H1 (cell line): ENCODE measurements at regions not wholly inside any gene's neighbourhood (a gene's known extent, or its start where the extent isn't known, plus 50 kb on each side); places are given as distances from the start of the nearest gene placed in this dataset.
A peak's percentile ranks its signal among the peaks of the same experiment; 100 is the strongest.

Experiments used
- CTCF ChIA-PET: fragments of 300-600 bp; sonication (Branson Sonifier 250); formaldehyde crosslinking; loops from one replicate; lab custom pipeline; 2021; ENCODE audit not compliant: partially characterized antibody; lab: Charles Lee
- POLR2A ChIA-PET: fragments of 300-600 bp; sonication (Branson Sonifier 250); formaldehyde crosslinking; loops from one replicate; lab custom pipeline; 2021; ENCODE audit warnings: inconsistent platforms; ENCODE audit not compliant: partially characterized antibody; lab: Charles Lee
- DNase-seq, 2 experiments: peaks; one replicate each; pipeline versions ENCODE4 v3.0.0 to v3.0.0-alpha.2; 2010 to 2022; ENCODE audit warnings: low spot score in 2 of 2, low read depth in 1 of 2, mixed read lengths in 1 of 2
- FAIRE-seq: peaks from 2 replicates; lab custom pipeline; 2011; peaks lifted over from hg19 to GRCh38; lab: Jason Lieb, UNC
- H2AFZ ChIP-seq: 2 replicates; pipeline ENCODE4 v1.8.1; 2012; ENCODE audit warnings: low read length, inconsistent platforms
- H2AK5ac ChIP-seq: 2 replicates; pipeline ENCODE4 v1.6.1; 2013; ENCODE audit warnings: low read depth, low read length
- H2BK120ac ChIP-seq: replicated peaks from 2 replicates; pipeline ENCODE3; 2013; ENCODE audit warnings: low read depth, low read length, inconsistent platforms
- H2BK12ac ChIP-seq: 2 replicates; pipeline ENCODE4 v1.6.1; 2013; ENCODE audit warnings: low read depth, low read length
- H2BK15ac ChIP-seq: 2 replicates; pipeline ENCODE4 v1.6.1; 2013; ENCODE audit warnings: low read length
- H2BK20ac ChIP-seq: 2 replicates; pipeline ENCODE4 v1.6.1; 2013; ENCODE audit warnings: low read length
- H2BK5ac ChIP-seq: 2 replicates; pipeline ENCODE4 v1.6.1; 2013; ENCODE audit warnings: low read depth, low read length
- H3K14ac ChIP-seq: 2 replicates; pipeline ENCODE4 v1.6.1; 2013; ENCODE audit warnings: inconsistent platforms; ENCODE audit not compliant: insufficient read length
- H3K18ac ChIP-seq: 2 replicates; pipeline ENCODE4 v1.6.1; 2013; ENCODE audit warnings: low read length; ENCODE audit errors: extremely low read depth
- H3K23ac ChIP-seq: 2 replicates; pipeline ENCODE4 v1.6.1; 2013; ENCODE audit warnings: inconsistent platforms; ENCODE audit not compliant: insufficient read length
- H3K23me2 ChIP-seq: 2 replicates; pipeline ENCODE4 v1.6.1; 2013; ENCODE audit warnings: low read depth, low read length
- H3K27ac ChIP-seq: 2 replicates; pipeline ENCODE4 v1.6.1; 2011; ENCODE audit warnings: low read depth, low read length, inconsistent platforms
- H3K27me3 ChIP-seq, 4 experiments: replicated peaks in 1 of 4; 1 replicate in 1 of 4; 2 replicates in 3 of 4; pipeline versions ENCODE4 v1.6.1 to v1.8.1; 2011 to 2013; ENCODE audit warnings: low read length in 3 of 4, mild to moderate bottlenecking in 3 of 4, inconsistent platforms in 2 of 4, mixed read lengths in 2 of 4, moderate library complexity in 1 of 4; ENCODE audit not compliant: control insufficient read depth in 3 of 4, insufficient read depth in 3 of 4; ENCODE audit errors: extremely low read depth in 1 of 4
- H3K36me3 ChIP-seq, 4 experiments: 2 replicates each; pipeline versions ENCODE4 v1.6.1 to v1.8.1; 2011 to 2013; ENCODE audit warnings: mild to moderate bottlenecking in 4 of 4, low read length in 3 of 4, moderate library complexity in 2 of 4, control low read depth in 1 of 4, inconsistent platforms in 1 of 4; ENCODE audit not compliant: insufficient read depth in 4 of 4, control insufficient read depth in 2 of 4
- H3K4ac ChIP-seq: replicated peaks from 2 replicates; pipeline ENCODE3; 2013; ENCODE audit warnings: low read length, low read depth, mixed read lengths, inconsistent platforms; ENCODE audit not compliant: insufficient read length
- H3K4me1 ChIP-seq, 4 experiments: replicated peaks in 1 of 4; 1 replicate in 1 of 4; 2 replicates in 3 of 4; pipeline versions ENCODE4 v1.6.1 to v1.8.1; 2011 to 2013; ENCODE audit warnings: low read length in 3 of 4, inconsistent platforms in 2 of 4, mixed read lengths in 1 of 4; ENCODE audit not compliant: insufficient read depth in 4 of 4, control insufficient read depth in 3 of 4
- H3K4me2 ChIP-seq, 2 experiments: 2 replicates each; pipeline versions ENCODE4 v1.6.1 to v1.8.1; 2011 to 2013; ENCODE audit warnings: low read depth in 2 of 2, low read length in 2 of 2, control low read depth in 1 of 2, inconsistent platforms in 1 of 2, mild to moderate bottlenecking in 1 of 2; ENCODE audit not compliant: insufficient read depth in 1 of 2
- H3K4me3 ChIP-seq, 4 experiments: fragments of 200-600, 300-600 bp in 1 of 4; sonication (generic), shearing (Covaris generic), sonication (Bioruptor Twin) in 1 of 4; 2 replicates each; pipeline versions ENCODE4 v1.5.1 to v1.8.1; 2011 to 2016; ENCODE audit warnings: low read length in 4 of 4, low read depth in 3 of 4, control low read depth in 2 of 4, inconsistent platforms in 2 of 4, mild to moderate bottlenecking in 2 of 4, mixed read lengths in 1 of 4, moderate library complexity in 1 of 4; ENCODE audit not compliant: insufficient read depth in 2 of 4; ENCODE audit errors: extremely low read depth in 1 of 4
- H3K56ac ChIP-seq: replicated peaks from 2 replicates; pipeline ENCODE3; 2013; ENCODE audit warnings: low read depth, mild to moderate bottlenecking, mixed read lengths, low read length, inconsistent platforms; ENCODE audit not compliant: insufficient read length
- H3K79me1 ChIP-seq: 2 replicates; pipeline ENCODE4 v1.6.1; 2013; ENCODE audit warnings: low read depth, low read length, control low read depth
- H3K79me2 ChIP-seq, 2 experiments: 2 replicates each; pipeline versions ENCODE4 v1.6.1 to v1.8.1; 2012 to 2013; ENCODE audit warnings: low read length in 2 of 2, mild to moderate bottlenecking in 2 of 2, inconsistent platforms in 1 of 2; ENCODE audit not compliant: insufficient read depth in 2 of 2, control insufficient read depth in 1 of 2
- H3K9ac ChIP-seq, 4 experiments: replicated peaks in 1 of 4; 1 replicate in 1 of 4; 2 replicates in 3 of 4; pipeline versions ENCODE4 v1.6.1 to v1.8.1; 2011 to 2013; ENCODE audit warnings: low read depth in 3 of 4, low read length in 3 of 4, control low read depth in 2 of 4, mild to moderate bottlenecking in 2 of 4, moderate library complexity in 2 of 4, inconsistent platforms in 1 of 4; ENCODE audit errors: extremely low read depth in 1 of 4
- H3K9me3 ChIP-seq, 2 experiments: 2 replicates each; pipeline versions ENCODE4 v1.6.1 to v1.8.1; 2012 to 2013; ENCODE audit warnings: mild to moderate bottlenecking in 2 of 2, moderate library complexity in 2 of 2, control low read depth in 1 of 2, inconsistent platforms in 1 of 2, low read depth in 1 of 2, low read length in 1 of 2, mixed read lengths in 1 of 2; ENCODE audit not compliant: insufficient read depth in 2 of 2
- H4K20me1 ChIP-seq, 2 experiments: replicated peaks in 1 of 2; 2 replicates each; pipeline versions ENCODE3 to v1.8.1; 2011 to 2013; ENCODE audit warnings: inconsistent platforms in 2 of 2, low read length in 2 of 2, mild to moderate bottlenecking in 1 of 2; ENCODE audit not compliant: insufficient read depth in 2 of 2, control insufficient read depth in 1 of 2
- H4K5ac ChIP-seq: 2 replicates; pipeline ENCODE4 v1.6.1; 2013; ENCODE audit warnings: low read length, low read depth, mixed read lengths, inconsistent platforms; ENCODE audit not compliant: insufficient read length
- H4K8ac ChIP-seq: 2 replicates; pipeline ENCODE4 v1.8.0; 2013; ENCODE audit warnings: mild to moderate bottlenecking, moderate library complexity, low read length, inconsistent platforms; ENCODE audit not compliant: insufficient read depth; ENCODE audit errors: extremely low read depth
- H4K91ac ChIP-seq: replicated peaks from 2 replicates; pipeline ENCODE3; 2013; ENCODE audit warnings: low read length, mixed read lengths, inconsistent platforms; ENCODE audit not compliant: insufficient read length
- SIN3A ChIP-seq, 2 experiments: IDR thresholded peaks in 1 of 2; conservative IDR thresholded peaks in 1 of 2; 2 replicates each; pipeline ENCODE4 v1.6.1; 2011 to 2012; ENCODE audit warnings: low read length in 2 of 2, improper control_type of control experiment in 1 of 2, low read depth in 1 of 2, mild to moderate bottlenecking in 1 of 2
- SUZ12 ChIP-seq: fragments of 200-600 bp; sonication (generic); IDR thresholded peaks from 2 replicates; pipeline ENCODE4 v1.6.1; 2012; ENCODE audit warnings: mild to moderate bottlenecking, inconsistent platforms, low read length, moderate library complexity, mixed read lengths
- WGBS, 2 experiments: shearing (Covaris generic) in 1 of 2; methylation state at CpG; one replicate each; pipeline versions ENCODE4 v1.1.6 to v1.1.7; 2013 to 2015; ENCODE audit warnings: low lambda C conversion rate in 2 of 2, mixed read lengths in 2 of 2, inconsistent platforms in 1 of 2, low coverage in 1 of 2, missing lambda C conversion rate in 1 of 2; ENCODE audit not compliant: insufficient replicate concordance in 2 of 2, insufficient coverage in 1 of 2, insufficient read length in 1 of 2; ENCODE audit errors: extremely low coverage in 1 of 2, missing lambda C conversion rate in 1 of 2; 5-methylcytosine and 5-hydroxymethylcytosine counted together

- Histone ChIP-seq H3K4me1 (peaks cover 0 to 3% (median 0%) of the 10 kb centered on the region in 4 experiments; a peak in 4 of 7 replicates), H3K27ac (no peak overlapping the region), H3K79me2 (no peaks in the 10 kb centered on the region), H3K36me3 (no peaks in the 10 kb centered on the region), H4K91ac (no peak overlapping the region), H3K27me3 (no peaks in the 10 kb centered on the region), H4K8ac (no peak overlapping the region), H3K79me1 (no peaks in the 10 kb centered on the region), H3K4me3 (no peak overlapping the region), H3K14ac (no peak overlapping the region), H2BK15ac (peak overlapping the region; percentile 40; the same call in 1 of the 2 replicates), H2BK12ac (peak overlapping the region; percentile 70), H3K56ac (no peak overlapping the region), H2BK20ac (no peak overlapping the region), H3K18ac (no peak overlapping the region), H3K4me2 (no peak overlapping the region), H3K23me2 (no peaks in the 10 kb centered on the region), H2BK5ac (no peak overlapping the region), H3K9ac (no peak overlapping the region; a peak in 1 of 7 replicates)
- WGBS, 2 experiments, result 91% methylated on average over 8 of the region's 9 CpGs; no CpG with 5 or more reads in 1 of the 2 experiments
- POLR2A ChIA-PET, result no interaction called here
- no peak for FAIRE-seq
- TF ChIP-seq SIN3A (conservative IDR thresholded peaks at IDR 0.05 in 1 of 2, IDR thresholded peaks at IDR 0.05 in 1 of 2; ENCODE audit: low read depth in 1 of 2, low read length in 2 of 2) (no peak), SUZ12 (no peak)
- TF ChIP-seq, all 59 proteins: peak for 0
- no peaks in the 10 kb centered on the region for H4K20me1 ChIP-seq
- CTCF ChIA-PET, result interaction anchor here (0.5 to 0.7 kb wide), 2 partner anchors 9 to 52 kb away, joined by 3 to 4 read pairs; no protein-coding TSS in a partner anchor
- no peak overlapping the region for H3K23ac ChIP-seq
- H3K4ac ChIP-seq, result no peak overlapping the region
- H2AFZ ChIP-seq, result peak overlapping the region; percentile 6; the same call in 1 of the 2 replicates
- no peaks in the 10 kb centered on the region for H3K9me3 ChIP-seq
- H4K5ac ChIP-seq, result peak overlapping the region; percentile 25
- H2BK120ac ChIP-seq, result no peak overlapping the region
- no peak for DNase-seq
- H2AK5ac ChIP-seq, result no peak overlapping the region
Measured at GRCh38 chr7:131225619-131226513, 101.8 kb upstream of the MKLN1 start.
